GM12878 (cell line): ENCODE measurements at regions not wholly inside any gene's neighbourhood (a gene's known extent, or its start where the extent isn't known, plus 50 kb on each side); places are given as distances from the start of the nearest gene placed in this dataset.

Experiments used
- FOXM1 ChIP-seq: IDR thresholded peaks from 2 replicates; pipeline ENCODE4 v1.6.1; 2012; ENCODE audit warnings: low read depth, mild to moderate bottlenecking, inconsistent platforms, low read length, moderate library complexity
- HDAC6 ChIP-seq: fragments of 200-600 bp; sonication (generic); IDR thresholded peaks from one replicate; pipeline ENCODE4 v1.8.0; 2017; ENCODE audit warnings: antibody characterized with exemption; ENCODE audit not compliant: unreplicated experiment
- JUNB ChIP-seq: IDR thresholded peaks from 2 replicates; pipeline ENCODE4 v1.6.1; 2016; ENCODE audit warnings: antibody characterized with exemption, mild to moderate bottlenecking
- MEF2A ChIP-seq: IDR thresholded peaks from 2 replicates; pipeline ENCODE4 v1.6.1; 2011; ENCODE audit warnings: low read depth, mild to moderate bottlenecking, low read length, moderate library complexity; ENCODE audit not compliant: insufficient read depth
- NFXL1 ChIP-seq: fragments of 450-650 bp; IDR thresholded peaks from 2 replicates; pipeline ENCODE4 v1.6.1; 2017; ENCODE audit warnings: antibody characterized with exemption, mild to moderate bottlenecking, borderline replicate concordance
- RAD51 ChIP-seq: fragments of 450-650 bp; IDR thresholded peaks from 2 replicates; pipeline ENCODE4 v1.6.1; 2016; ENCODE audit warnings: moderate library complexity, mild to moderate bottlenecking, inconsistent platforms
- RELA ChIP-seq: fragments of 450-650 bp; IDR thresholded peaks from 2 replicates; pipeline ENCODE4 v1.8.0; 2014; ENCODE audit warnings: borderline replicate concordance; ENCODE audit not compliant: partially characterized antibody
- RUNX3 ChIP-seq: IDR thresholded peaks from 2 replicates; pipeline ENCODE4 v1.6.1; 2012; ENCODE audit warnings: low read length, inconsistent platforms
- SMAD1 ChIP-seq: fragments of 450-650 bp; IDR thresholded peaks from 2 replicates; pipeline ENCODE4 v1.6.1; 2018; ENCODE audit warnings: mild to moderate bottlenecking, low read depth; ENCODE audit not compliant: partially characterized antibody
- SMC3 ChIP-seq: IDR thresholded peaks from 2 replicates; pipeline ENCODE4 v1.6.1; 2011; ENCODE audit warnings: low read length, improper control_type of control experiment, borderline replicate concordance
- SREBF1 ChIP-seq: IDR thresholded peaks from 2 replicates; pipeline ENCODE4 v1.6.1; 2012; ENCODE audit warnings: mild to moderate bottlenecking, low read length
- SRF ChIP-seq, 2 experiments: IDR thresholded peaks; 2 replicates each; pipeline ENCODE4 v1.6.1; 2011; ENCODE audit warnings: low read depth in 2 of 2, low read length in 2 of 2, mild to moderate bottlenecking in 1 of 2, moderate library complexity in 1 of 2
- TCF7 ChIP-seq: IDR thresholded peaks from 2 replicates; pipeline ENCODE4 v1.6.1; 2014; ENCODE audit warnings: antibody characterized with exemption, borderline replicate concordance
- ZNF274 ChIP-seq: IDR thresholded peaks from one replicate; pipeline ENCODE4 v1.8.0; 2011; ENCODE audit not compliant: insufficient read length, insufficient read depth
- TF ChIP-seq, protein P1 (sequence below): fragments of 450-650 bp; formaldehyde crosslinking; IDR thresholded peaks from 2 replicates; pipeline ENCODE4 v1.4.0; 2022; ENCODE audit warnings: mild to moderate bottlenecking, moderate library complexity
- TF ChIP-seq, protein P2 (sequence below), 3 experiments: IDR thresholded peaks in 2 of 3; conservative IDR thresholded peaks in 1 of 3; 2 replicates each; pipeline ENCODE4 v1.5.1; 2011; ENCODE audit warnings: low read depth in 3 of 3, low read length in 3 of 3, mild to moderate bottlenecking in 3 of 3, control low read depth in 2 of 3, moderate library complexity in 2 of 3, inconsistent platforms in 1 of 3, mixed read lengths in 1 of 3; ENCODE audit not compliant: control insufficient read depth in 2 of 3, insufficient read depth in 1 of 3; ENCODE audit errors: extremely low read depth in 1 of 3
- TF ChIP-seq, protein P3 (sequence below): fragments of 450-650 bp; IDR thresholded peaks from 2 replicates; pipeline ENCODE4 v1.6.1; 2017; ENCODE audit warnings: mild to moderate bottlenecking, low read depth, inconsistent platforms; ENCODE audit not compliant: poor library complexity, severe bottlenecking
- TF ChIP-seq, protein P4 (sequence below): IDR thresholded peaks from 2 replicates; pipeline ENCODE4 v1.6.1; 2012; ENCODE audit warnings: low read length, inconsistent platforms

DNA sequence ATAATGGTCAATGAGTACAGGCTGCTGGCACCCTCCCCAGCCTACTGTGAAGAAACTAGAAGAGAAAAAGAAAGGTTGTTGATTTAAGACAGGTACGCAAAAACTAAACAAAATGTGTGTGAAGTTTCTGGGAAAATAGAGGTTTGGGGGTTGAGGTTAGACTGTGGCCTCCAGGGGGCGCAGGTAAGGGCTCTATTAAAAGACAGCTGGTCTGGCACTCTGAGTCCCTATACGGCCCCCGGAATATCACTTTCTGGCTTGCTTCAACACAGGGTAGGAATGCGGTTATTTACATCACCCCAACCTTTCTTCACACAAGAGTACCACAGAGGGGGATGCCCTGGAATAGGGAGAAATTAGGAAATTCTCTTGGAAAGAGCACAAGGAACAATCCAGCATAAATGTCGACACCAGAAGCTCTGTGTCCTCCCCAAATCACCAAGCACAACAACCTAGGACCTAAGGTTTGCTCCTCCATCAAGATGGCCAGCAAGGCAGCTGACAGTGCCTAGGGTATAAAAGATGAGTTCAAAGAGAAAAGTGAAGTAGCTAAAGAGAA, 480.8 kb upstream of the KLHL29 start (continued):
- TF ChIP-seq, protein P1, sequence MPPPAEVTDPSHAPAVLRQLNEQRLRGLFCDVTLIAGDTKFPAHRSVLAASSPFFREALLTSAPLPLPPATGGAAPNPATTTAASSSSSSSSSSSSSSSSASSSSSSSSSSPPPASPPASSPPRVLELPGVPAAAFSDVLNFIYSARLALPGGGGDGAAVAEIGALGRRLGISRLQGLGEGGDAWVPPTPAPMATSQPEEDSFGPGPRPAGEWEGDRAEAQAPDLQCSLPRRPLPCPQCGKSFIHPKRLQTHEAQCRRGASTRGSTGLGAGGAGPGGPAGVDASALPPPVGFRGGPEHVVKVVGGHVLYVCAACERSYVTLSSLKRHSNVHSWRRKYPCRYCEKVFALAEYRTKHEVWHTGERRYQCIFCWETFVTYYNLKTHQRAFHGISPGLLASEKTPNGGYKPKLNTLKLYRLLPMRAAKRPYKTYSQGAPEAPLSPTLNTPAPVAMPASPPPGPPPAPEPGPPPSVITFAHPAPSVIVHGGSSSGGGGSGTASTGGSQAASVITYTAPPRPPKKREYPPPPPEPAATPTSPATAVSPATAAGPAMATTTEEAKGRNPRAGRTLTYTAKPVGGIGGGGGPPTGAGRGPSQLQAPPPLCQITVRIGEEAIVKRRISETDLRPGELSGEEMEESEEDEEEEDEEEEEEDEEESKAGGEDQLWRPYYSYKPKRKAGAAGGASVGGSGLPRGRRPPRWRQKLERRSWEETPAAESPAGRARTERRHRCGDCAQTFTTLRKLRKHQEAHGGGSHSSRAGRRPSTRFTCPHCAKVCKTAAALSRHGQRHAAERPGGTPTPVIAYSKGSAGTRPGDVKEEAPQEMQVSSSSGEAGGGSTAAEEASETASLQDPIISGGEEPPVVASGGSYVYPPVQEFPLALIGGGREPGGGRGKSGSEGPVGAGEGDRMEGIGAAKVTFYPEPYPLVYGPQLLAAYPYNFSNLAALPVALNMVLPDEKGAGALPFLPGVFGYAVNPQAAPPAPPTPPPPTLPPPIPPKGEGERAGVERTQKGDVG (CRISPR knock-in tag): no peak
- TF ChIP-seq, protein P2, sequence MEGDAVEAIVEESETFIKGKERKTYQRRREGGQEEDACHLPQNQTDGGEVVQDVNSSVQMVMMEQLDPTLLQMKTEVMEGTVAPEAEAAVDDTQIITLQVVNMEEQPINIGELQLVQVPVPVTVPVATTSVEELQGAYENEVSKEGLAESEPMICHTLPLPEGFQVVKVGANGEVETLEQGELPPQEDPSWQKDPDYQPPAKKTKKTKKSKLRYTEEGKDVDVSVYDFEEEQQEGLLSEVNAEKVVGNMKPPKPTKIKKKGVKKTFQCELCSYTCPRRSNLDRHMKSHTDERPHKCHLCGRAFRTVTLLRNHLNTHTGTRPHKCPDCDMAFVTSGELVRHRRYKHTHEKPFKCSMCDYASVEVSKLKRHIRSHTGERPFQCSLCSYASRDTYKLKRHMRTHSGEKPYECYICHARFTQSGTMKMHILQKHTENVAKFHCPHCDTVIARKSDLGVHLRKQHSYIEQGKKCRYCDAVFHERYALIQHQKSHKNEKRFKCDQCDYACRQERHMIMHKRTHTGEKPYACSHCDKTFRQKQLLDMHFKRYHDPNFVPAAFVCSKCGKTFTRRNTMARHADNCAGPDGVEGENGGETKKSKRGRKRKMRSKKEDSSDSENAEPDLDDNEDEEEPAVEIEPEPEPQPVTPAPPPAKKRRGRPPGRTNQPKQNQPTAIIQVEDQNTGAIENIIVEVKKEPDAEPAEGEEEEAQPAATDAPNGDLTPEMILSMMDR (IDR thresholded peaks at IDR 0.05 in 2 of 3, conservative IDR thresholded peaks at IDR 0.05 in 1 of 3; ENCODE audit: control insufficient read depth in 2 of 3, extremely low read depth in 1 of 3, insufficient read depth in 1 of 3, low read depth in 3 of 3, low read length in 3 of 3): peak; percentile 47 to 69 (median 59); a peak in 5 of 6 replicates
- TF ChIP-seq SMC3 (peak; percentile 29; the same call in 1 of the 2 replicates), MEF2A (no peak), TCF7 (no peak), SRF (IDR thresholded peaks at IDR 0.05; ENCODE audit: low read depth in 2 of 2, low read length in 2 of 2) (no peak), SREBF1 (no peak), HDAC6 (no peak), FOXM1 (no peak), SMAD1 (no peak), RAD51 (no peak), RELA (no peak), RUNX3 (0 out of 2 replicates have a peak, but pooled peaks have one; percentile 8), JUNB (no peak), ZNF274 (no peak), NFXL1 (no peak)
- TF ChIP-seq, protein P3, sequence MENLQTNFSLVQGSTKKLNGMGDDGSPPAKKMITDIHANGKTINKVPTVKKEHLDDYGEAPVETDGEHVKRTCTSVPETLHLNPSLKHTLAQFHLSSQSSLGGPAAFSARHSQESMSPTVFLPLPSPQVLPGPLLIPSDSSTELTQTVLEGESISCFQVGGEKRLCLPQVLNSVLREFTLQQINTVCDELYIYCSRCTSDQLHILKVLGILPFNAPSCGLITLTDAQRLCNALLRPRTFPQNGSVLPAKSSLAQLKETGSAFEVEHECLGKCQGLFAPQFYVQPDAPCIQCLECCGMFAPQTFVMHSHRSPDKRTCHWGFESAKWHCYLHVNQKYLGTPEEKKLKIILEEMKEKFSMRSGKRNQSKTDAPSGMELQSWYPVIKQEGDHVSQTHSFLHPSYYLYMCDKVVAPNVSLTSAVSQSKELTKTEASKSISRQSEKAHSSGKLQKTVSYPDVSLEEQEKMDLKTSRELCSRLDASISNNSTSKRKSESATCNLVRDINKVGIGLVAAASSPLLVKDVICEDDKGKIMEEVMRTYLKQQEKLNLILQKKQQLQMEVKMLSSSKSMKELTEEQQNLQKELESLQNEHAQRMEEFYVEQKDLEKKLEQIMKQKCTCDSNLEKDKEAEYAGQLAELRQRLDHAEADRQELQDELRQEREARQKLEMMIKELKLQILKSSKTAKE: no peak
- TF ChIP-seq, protein P4, sequence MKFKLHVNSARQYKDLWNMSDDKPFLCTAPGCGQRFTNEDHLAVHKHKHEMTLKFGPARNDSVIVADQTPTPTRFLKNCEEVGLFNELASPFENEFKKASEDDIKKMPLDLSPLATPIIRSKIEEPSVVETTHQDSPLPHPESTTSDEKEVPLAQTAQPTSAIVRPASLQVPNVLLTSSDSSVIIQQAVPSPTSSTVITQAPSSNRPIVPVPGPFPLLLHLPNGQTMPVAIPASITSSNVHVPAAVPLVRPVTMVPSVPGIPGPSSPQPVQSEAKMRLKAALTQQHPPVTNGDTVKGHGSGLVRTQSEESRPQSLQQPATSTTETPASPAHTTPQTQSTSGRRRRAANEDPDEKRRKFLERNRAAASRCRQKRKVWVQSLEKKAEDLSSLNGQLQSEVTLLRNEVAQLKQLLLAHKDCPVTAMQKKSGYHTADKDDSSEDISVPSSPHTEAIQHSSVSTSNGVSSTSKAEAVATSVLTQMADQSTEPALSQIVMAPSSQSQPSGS: no peak
